Colonic mucosa (tissue), 4 donors: ENCODE measurements at regions not wholly inside any gene's neighbourhood (a gene's known extent, or its start where the extent isn't known, plus 50 kb on each side); places are given as distances from the start of the nearest gene placed in this dataset.

Source experiments
- DNase-seq: peaks from one replicate; pipeline ENCODE4 v3.0.0-alpha.2; 2020
- H3K27ac ChIP-seq: fragments of 200-600 bp; one replicate; pipeline ENCODE4 v1.8.0; 2021
- H3K27me3 ChIP-seq: fragments of 200-600 bp; one replicate; pipeline ENCODE4 v1.8.0; 2021
- H3K36me3 ChIP-seq: fragments of 200-600 bp; one replicate; pipeline ENCODE4 v1.8.0; 2021
- H3K4me1 ChIP-seq: fragments of 200-600 bp; one replicate; pipeline ENCODE4 v1.8.0; 2021; ENCODE audit warnings: mild to moderate bottlenecking
- H3K4me3 ChIP-seq: fragments of 200-600 bp; one replicate; pipeline ENCODE4 v1.8.0; 2021
- H3K9ac ChIP-seq, 2 donors: one replicate each; pipeline ENCODE4 v1.7.0; 2013; ENCODE audit warnings: control low read depth in 2 of 2, low read depth in 2 of 2, low read length in 2 of 2
- H3K9me3 ChIP-seq: fragments of 200-600 bp; one replicate; pipeline ENCODE4 v1.8.0; 2021
- CTCF ChIP-seq: fragments of 200-600 bp; IDR thresholded peaks from one replicate; pipeline ENCODE4 v1.8.0; 2022; ENCODE audit warnings: antibody characterized with exemption, mild to moderate bottlenecking
- intact Hi-C: fragments of 100-400 bp; cut with DNase I; formaldehyde crosslinking; loops from one replicate; pipeline ENCODE4 v1.14.1; 2022
- donor health status: healthy.
- donor health status: DM: no; HTN: no; CAD: no.
- donor health status: DM: no; HTN: no; CAD: no.

- Histone ChIP-seq H3K27me3 (no peaks in the 10 kb centered on the region), H3K4me1 (no peaks in the 10 kb centered on the region), H3K9me3 (no peaks in the 10 kb centered on the region), H3K9ac (no peak overlapping the region), H3K36me3 (no peaks in the 10 kb centered on the region), H3K4me3 (no peak overlapping the region), H3K27ac (no peak overlapping the region)
- intact Hi-C loops: no loop called here
- DNase-seq: no peak
- no peak for TF ChIP-seq CTCF
These were observed 249.2 kb upstream of the C1orf174 start for GRCh38 chr1:4149281-4149680.

- Histone ChIP-seq H3K9me3 (no peaks in the 10 kb centered on the region), H3K4me3 (no peak overlapping the region), H3K27me3 (no peaks in the 10 kb centered on the region), H3K4me1 (no peaks in the 10 kb centered on the region), H3K36me3 (no peaks in the 10 kb centered on the region), H3K27ac (no peak overlapping the region), H3K9ac (no peak overlapping the region)
- no peak for TF ChIP-seq CTCF
- intact Hi-C loops: no loop called here
- no peak for DNase-seq
These were observed 249.8 kb upstream of the C1orf174 start for GRCh38 chr1:4149831-4150230.

GRCh38 chr1:4150262-4150661 is 250.2 kb upstream of the C1orf174 start:
- intact Hi-C loops: no loop called here
- no peak for TF ChIP-seq CTCF
- no peak for DNase-seq

GRCh38 chr1:4152266-4152665 is 252.2 kb upstream of the C1orf174 start:
- intact Hi-C loops: no loop called here
- no peak overlapping the region for H3K9ac ChIP-seq
- no peaks in the 10 kb centered on the region for H3K9me3 ChIP-seq
- H3K4me1 ChIP-seq: no peaks in the 10 kb centered on the region
- no peaks in the 10 kb centered on the region for H3K27me3 ChIP-seq
- H3K36me3 ChIP-seq: no peaks in the 10 kb centered on the region
- H3K27ac ChIP-seq: no peak overlapping the region
- no peak for TF ChIP-seq CTCF
- DNase-seq: no peak
- no peak overlapping the region for H3K4me3 ChIP-seq

More at GRCh38 chr1:4150262-4150661, 250.2 kb upstream of the C1orf174 start:
- no peak overlapping the region for H3K9ac ChIP-seq
- H3K27ac ChIP-seq: no peak overlapping the region
- H3K9me3 ChIP-seq: no peaks in the 10 kb centered on the region
- H3K36me3 ChIP-seq: no peaks in the 10 kb centered on the region
- H3K4me3 ChIP-seq: no peak overlapping the region
- no peaks in the 10 kb centered on the region for H3K27me3 ChIP-seq
- H3K4me1 ChIP-seq: no peaks in the 10 kb centered on the region

DNA sequence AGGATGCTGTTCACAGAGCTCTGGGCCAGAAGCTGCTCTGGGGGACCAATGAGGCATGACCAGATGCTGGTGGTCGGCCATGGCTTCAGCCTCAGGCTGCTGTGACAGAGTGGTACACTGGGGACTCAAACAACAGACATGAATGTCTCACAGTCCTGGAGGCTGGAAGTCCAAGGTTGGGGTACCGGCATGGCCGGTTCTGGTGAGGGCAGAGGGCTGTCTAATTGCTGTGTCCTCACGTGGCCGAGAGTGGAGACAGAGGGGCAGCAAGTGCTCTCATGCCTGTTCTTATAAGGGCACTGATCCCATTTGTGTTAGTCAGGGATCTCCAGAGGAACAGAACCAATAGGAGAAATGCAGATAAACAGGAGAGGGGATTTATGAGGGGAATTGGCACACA is 253.5 kb upstream of the C1orf174 start:
- no peak for TF ChIP-seq CTCF
- intact Hi-C loops: no loop called here
- no peaks in the 10 kb centered on the region for H3K27me3 ChIP-seq

More for the DNA sequence above, 253.5 kb upstream of the C1orf174 start:
- no peak for DNase-seq
- Histone ChIP-seq H3K4me1 (no peaks in the 10 kb centered on the region), H3K9me3 (no peaks in the 10 kb centered on the region), H3K9ac (no peak overlapping the region), H3K4me3 (no peak overlapping the region), H3K36me3 (no peaks in the 10 kb centered on the region), H3K27ac (no peak overlapping the region)
